IPS DF 4.7 (cell line): ENCODE measurements at regions not wholly inside any gene's neighbourhood (a gene's known extent, or its start where the extent isn't known, plus 50 kb on each side); places are given as distances from the start of the nearest gene placed in this dataset.
"Not testable (repeated sequence)": the region's sequence is repeated elsewhere in the genome, so short reads cannot be mapped to it uniquely, and the experiment has no call there.

ENCODE experiments used
- DNase-seq: peaks from one replicate; pipeline ENCODE4 v3.0.0-alpha.2; 2013; ENCODE audit warnings: low spot score; ENCODE audit errors: extremely low read depth

GRCh38 chr4:189498457-189498856 is 442.2 kb upstream of the FRG1 start:
- DNase-seq, result no peak

GRCh38 chr4:189499696-189500095 is 441.0 kb upstream of the FRG1 start:
- no peak for DNase-seq

- DNase-seq, result no peak
Measured at GRCh38 chr4:189500970-189501369, 439.7 kb upstream of the FRG1 start.

DNA sequence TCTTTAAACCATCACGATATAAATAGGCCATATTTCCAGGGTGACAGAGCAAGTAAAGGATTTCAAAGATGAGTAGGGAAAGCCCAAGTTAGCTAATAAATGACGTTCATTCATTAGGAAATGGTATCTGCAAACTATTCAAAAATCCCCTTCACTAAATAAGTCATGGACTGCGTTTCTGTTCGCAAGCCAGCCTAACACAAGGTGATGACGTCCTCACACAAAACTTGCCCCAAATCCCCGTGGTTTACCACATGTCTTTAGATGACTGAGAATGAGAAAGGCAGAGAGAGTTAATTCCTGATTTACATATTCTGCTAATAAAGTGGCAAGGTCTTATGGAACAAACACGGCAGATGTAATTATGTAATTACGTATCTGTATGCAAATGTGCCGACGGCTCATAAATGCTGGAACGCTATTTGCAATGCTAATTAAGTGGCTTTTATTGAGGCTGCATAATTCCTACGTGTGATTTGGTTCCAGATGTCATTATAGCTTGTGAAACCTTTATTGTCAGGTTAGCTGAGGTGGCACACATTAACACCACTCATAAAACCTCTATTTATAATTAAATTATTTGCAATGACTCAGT is 437.7 kb upstream of the FRG1 start:
- no peak for DNase-seq

DNA sequence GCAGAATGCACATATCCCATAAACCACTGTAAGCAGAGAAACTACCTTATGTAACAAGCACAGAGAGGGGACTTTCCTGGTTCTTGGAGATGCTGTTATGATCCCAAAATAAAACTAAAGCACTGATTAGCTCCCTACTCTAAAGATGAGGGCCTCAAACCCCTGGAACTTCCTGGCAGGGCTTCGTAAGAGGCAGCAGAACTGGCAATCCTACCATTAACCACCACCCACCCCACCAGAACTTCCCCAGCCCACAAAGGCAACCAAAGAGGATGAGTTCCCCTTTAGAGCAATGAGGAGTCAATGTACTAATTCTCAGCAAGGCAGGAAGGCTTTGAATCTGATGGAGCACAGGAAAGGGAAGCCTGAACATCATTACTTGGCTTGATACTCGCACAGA is 436.5 kb upstream of the FRG1 start:
- DNase-seq, result no peak

- DNase-seq, result no peak
Measured at GRCh38 chr4:189505380-189505779, 435.3 kb upstream of the FRG1 start.

GRCh38 chr4:189506080-189506479 is 434.6 kb upstream of the FRG1 start:
- DNase-seq, result no peak

GRCh38 chr4:189507060-189507459 is 433.6 kb upstream of the FRG1 start:
- no peak for DNase-seq

DNA sequence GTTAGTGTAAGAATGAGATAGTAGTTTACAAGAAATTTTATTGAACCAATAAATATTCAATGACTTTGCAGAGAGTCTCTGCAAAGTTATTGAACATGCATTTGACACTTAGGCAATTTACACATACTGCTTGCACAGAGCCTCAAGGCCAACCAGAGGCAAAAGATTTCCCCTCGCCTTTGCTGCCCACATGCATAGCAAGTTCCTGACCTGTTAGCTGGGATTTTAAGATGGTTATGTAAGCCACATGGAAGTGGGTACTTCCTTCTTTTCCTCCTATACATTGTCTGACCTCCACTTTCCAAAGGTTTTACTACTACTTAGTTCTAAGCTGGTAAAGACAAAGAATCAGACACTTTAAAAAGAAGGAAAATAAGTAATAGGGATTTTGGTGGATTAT is 430.1 kb upstream of the FRG1 start:
- DNase-seq, result no peak

- no peak for DNase-seq
Measured at GRCh38 chr4:189511581-189511980, 429.1 kb upstream of the FRG1 start.

DNA sequence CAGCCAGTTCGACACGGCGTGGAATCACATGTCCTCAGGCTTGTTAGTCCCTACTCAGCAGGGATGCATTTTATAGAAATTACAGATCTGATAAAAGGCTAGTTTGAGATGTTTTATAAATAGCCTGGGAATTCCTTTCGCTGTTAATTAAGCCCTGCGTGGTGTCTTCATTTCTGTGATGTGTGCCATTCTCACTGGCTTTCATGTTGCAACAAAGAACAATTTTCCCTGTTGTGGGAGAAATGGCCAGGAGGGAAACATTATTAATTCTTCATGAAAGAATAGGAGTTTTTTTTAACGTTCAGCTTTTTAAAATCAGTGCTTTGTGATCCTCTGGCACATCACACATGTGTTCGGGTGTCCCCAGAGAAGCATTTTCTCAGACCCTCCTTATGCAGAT is 427.3 kb upstream of the FRG1 start:
- no peak for DNase-seq

- no peak for DNase-seq
Measured at GRCh38 chr4:189514209-189514608, 426.5 kb upstream of the FRG1 start.

GRCh38 chr4:189516902-189517301 is 423.8 kb upstream of the FRG1 start:
- no peak for DNase-seq

DNA sequence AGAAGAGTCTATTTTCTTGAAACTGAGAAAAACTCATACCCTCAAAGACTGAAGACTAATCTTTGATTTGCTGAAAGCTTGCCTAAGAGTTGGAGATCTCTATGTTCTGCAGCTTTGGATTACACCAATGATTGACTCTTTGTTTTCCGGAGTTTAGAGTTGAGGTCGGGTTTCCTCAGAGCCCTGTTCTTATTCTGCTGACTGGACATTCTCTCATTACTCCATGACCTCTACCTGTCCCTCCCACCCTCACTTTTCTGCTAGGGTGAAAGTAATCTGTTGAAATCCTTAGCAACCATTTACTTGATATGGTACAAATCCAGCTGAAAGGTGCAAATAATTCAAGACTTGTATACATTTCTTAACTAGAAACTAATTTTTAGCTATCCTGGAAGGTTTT is 421.5 kb upstream of the FRG1 start:
- DNase-seq, result no peak

DNA sequence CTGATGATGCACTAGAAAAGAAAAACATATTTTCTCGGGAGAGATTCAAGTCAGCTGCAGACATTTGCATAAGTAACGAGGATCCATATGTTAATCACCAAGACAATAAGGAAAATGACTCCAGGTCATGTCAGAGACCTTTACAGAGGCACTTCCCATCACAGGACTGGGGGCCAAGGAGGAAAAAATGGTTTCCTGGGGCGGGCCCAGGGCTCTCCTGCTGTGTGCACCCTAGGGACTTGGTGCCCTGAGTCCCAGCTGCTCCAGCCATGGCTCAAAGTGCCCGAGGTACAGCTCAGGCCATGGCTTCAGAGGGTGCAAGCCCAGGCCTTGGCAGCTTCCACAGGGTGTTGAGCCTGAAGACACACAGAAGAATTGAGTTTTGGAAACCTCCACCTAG is 415.4 kb upstream of the FRG1 start:
- DNase-seq, result no peak

GRCh38 chr4:189530848-189531247 is 409.8 kb upstream of the FRG1 start:
- DNase-seq, result no peak

GRCh38 chr4:189533603-189534002 is 407.1 kb upstream of the FRG1 start:
- no peak for DNase-seq

DNA sequence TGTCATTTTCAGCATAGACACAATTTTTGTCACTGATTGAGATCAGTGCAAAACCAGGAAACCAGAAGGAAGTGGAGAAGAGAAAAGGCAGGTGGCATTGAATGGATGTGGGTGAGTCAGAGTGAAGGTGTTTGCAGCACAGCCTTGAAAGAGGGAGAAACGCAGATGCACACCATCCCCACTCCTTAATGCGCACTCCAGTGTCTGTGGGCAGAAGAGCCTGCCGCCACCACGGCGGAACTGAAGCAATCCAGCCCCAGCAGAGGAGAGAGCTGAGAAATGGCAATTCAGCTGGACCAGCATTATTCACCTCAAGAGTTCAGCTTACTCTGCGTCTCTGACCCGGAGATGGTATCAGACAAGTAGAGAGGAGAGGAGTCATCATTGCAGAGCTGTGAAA is 393.1 kb upstream of the FRG1 start:
- DNase-seq, result no peak

- DNase-seq, result no peak
Measured at GRCh38 chr4:189548484-189549125, 392.1 kb upstream of the FRG1 start.

DNA sequence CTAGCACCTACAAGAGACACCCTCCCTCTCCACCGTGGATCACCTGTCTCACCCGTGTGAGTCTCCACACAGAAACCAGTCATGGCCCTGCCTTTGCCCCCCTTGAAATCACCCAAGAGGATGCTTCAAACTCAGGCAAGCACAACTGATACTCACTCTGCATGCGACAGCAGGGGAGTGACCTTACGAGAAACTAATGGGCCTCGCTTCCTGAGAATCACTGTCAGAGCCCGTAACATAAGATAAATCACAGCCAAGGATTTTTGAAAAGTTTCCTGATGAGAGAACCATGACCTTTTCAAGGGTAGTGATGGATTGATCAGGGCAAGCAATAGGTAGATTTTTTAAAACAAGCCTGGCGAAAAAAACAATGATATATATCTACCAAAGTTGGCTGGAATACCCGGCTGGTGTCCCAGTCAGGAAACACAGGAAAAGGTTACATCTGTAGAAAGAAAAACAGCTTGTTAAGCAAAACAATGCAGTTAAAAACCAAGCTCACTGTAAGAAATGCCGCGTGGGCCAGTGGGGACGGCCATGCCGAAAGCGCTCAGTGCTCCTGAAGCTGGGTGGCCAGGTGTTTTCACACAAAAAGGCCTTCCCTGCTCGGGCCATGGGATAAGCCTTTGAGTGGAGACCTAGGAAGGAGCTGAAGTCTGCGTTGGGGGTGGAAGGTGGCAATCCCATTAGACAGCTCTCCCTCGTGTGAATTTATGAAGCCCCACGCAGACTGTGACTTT is 388.6 kb upstream of the FRG1 start:
- DNase-seq, result not testable (repeated sequence)

GRCh38 chr4:189560605-189561004 is 380.1 kb upstream of the FRG1 start:
- DNase-seq, result not testable (repeated sequence)

DNA sequence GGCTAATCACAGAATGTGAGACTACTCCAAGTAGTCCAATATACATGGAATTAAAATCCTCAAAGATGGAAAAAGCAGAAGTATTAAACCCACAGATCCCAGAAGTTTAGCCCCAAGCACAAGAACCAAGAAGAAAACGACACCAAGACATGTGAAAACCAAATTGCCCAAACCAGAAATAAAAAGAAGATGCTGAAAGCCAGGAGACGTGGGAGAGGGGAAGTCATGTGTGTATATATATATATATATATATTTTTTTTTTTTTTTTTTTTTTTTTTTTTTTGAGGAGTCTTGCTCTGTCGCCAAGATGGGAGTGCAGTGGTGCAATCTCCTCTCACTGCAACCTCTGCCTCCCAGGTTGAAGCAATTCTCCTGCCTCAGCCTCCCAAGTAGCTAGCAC is 376.9 kb upstream of the FRG1 start:
- DNase-seq, result not testable (repeated sequence)

DNA sequence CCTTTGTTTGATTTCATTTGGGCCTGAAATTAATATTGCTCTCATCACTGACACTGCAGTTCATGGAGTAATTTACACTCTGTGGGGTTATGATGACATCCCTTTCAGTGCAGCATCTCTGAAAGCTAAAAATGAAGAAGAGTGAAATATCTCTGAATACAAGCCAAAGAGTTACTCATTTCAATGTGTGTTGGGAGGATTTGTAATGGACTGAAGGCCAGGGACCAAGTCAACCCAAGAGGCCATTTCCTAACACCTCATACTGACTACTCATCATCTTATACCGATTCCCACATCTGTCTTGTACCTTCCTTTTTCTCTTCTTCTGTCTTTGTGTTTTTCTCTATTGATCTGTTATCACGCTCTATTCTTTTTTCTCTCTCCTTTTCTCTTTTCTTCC is 374.4 kb upstream of the FRG1 start:
- not testable (repeated sequence) for DNase-seq
